Hepatocyte (in vitro differentiated cells): ENCODE measurements at regions not wholly inside any gene's neighbourhood (a gene's known extent, or its start where the extent isn't known, plus 50 kb on each side); places are given as distances from the start of the nearest gene placed in this dataset.

ENCODE experiments used
- DNase-seq: peaks from one replicate; pipeline ENCODE4 v3.0.0-alpha.2; 2016; ENCODE audit warnings: low spot score
- H2AFZ ChIP-seq: fragments of 200-600 bp; sonication (generic); 2 replicates; pipeline ENCODE4 v1.6.0; 2016; ENCODE audit warnings: antibody characterized with exemption, mild to moderate bottlenecking
- H3K27ac ChIP-seq: fragments of 200-600 bp; sonication (generic); 2 replicates; pipeline ENCODE4 v1.5.1; 2016; ENCODE audit warnings: mild to moderate bottlenecking
- H3K27me3 ChIP-seq: fragments of 200-600 bp; sonication (generic); 2 replicates; pipeline ENCODE4 v1.6.1; 2016
- H3K36me3 ChIP-seq: fragments of 200-600 bp; sonication (generic); replicated peaks from 2 replicates; pipeline ENCODE4 v1.5.1; 2016; ENCODE audit warnings: low read depth; ENCODE audit not compliant: insufficient read depth
- H3K4me1 ChIP-seq: fragments of 200-600 bp; sonication (generic); 2 replicates; pipeline ENCODE4 v1.5.1; 2016; ENCODE audit warnings: mild to moderate bottlenecking, moderate library complexity; ENCODE audit not compliant: insufficient read depth
- H3K4me2 ChIP-seq: fragments of 200-600 bp; sonication (generic); 2 replicates; pipeline ENCODE4 v1.6.0; 2016
- H3K4me3 ChIP-seq: fragments of 200-600 bp; sonication (generic); 2 replicates; pipeline ENCODE4 v1.5.1; 2016; ENCODE audit warnings: mild to moderate bottlenecking
- H3K79me2 ChIP-seq: fragments of 200-600 bp; sonication (generic); 2 replicates; pipeline ENCODE4 v1.6.0; 2017; ENCODE audit warnings: mild to moderate bottlenecking
- H3K9me2 ChIP-seq: fragments of 200-600 bp; sonication (generic); replicated peaks from 2 replicates; pipeline ENCODE4 v1.6.0; 2017; ENCODE audit warnings: mild to moderate bottlenecking; ENCODE audit not compliant: insufficient read depth
- H3K9me3 ChIP-seq: fragments of 200-600 bp; sonication (generic); 2 replicates; pipeline ENCODE4 v1.5.1; 2016; ENCODE audit warnings: low read depth, mild to moderate bottlenecking
- H4K20me1 ChIP-seq: fragments of 200-600 bp; sonication (generic); 2 replicates; pipeline ENCODE4 v1.6.0; 2016; ENCODE audit warnings: mild to moderate bottlenecking; ENCODE audit not compliant: insufficient read depth, poor library complexity, severe bottlenecking
- CTCF ChIP-seq: fragments of 200-600 bp; sonication (generic); IDR thresholded peaks from 2 replicates; pipeline ENCODE4 v1.5.1; 2016; ENCODE audit warnings: antibody characterized with exemption, mild to moderate bottlenecking; ENCODE audit not compliant: poor library complexity
- EZH2 ChIP-seq: fragments of 200-600 bp; sonication (generic); IDR thresholded peaks from 2 replicates; pipeline ENCODE4 v1.6.1; 2016; ENCODE audit warnings: antibody characterized with exemption, mild to moderate bottlenecking, borderline replicate concordance
- EZH2phosphoT487 ChIP-seq: fragments of 200-600 bp; sonication (generic); IDR thresholded peaks from one replicate; pipeline ENCODE4 v1.6.1; 2018; ENCODE audit warnings: antibody characterized with exemption, mild to moderate bottlenecking, low read depth, moderate library complexity; ENCODE audit not compliant: unreplicated experiment, severe bottlenecking
- WGBS: methylation state at CpG from one replicate; pipeline ENCODE4 v1.1.6; 2016; ENCODE audit warnings: low lambda C conversion rate; ENCODE audit errors: missing lambda C conversion rate; 5-methylcytosine and 5-hydroxymethylcytosine counted together

DNA sequence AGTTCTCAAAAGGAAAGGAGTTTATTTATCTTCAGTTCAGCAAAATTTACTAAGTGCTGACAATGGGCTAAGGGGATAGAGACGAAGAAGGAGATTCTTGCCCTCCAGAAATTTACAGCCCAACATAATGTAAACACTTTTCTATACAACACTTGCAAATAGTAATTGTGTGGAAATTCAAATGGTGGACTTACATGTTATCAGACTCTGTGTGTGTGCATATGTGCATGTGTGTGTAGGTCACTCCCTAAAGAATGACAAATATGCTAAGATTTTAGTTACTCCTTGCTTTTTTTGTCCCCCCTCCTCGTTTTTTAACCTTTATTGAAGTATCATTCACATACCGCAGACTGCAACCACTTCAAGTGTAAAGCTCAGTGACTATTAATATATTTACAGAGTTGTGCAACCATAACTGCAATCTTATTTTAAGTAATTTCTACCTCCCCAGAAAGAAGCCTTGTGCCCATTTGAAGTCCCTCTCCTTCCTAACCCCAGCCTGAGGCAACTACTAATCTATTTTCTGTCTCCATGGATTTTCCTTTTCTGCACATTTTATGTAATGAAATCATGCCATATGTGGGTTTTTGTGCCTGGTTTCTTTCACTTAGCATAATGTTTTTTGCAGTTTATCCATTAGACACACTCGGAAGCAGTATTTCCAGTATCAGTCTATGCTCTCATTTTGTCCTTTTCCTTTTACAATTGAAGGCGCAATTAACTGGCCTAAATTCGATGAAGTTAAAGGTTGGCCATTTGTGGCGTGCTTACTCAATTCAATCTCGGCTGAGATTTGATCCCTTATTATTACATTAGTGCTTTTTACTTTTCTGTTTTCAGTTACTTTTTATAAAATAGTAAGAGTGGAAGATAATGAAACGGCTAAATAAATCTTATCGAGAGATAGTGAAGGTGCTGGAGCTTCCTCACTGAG lies 318.4 kb downstream of the HAPSTR1 start:
- Histone ChIP-seq H3K27ac (no peak overlapping the region), H3K36me3 (no peaks in the 10 kb centered on the region), H3K4me1 (peaks cover 13% of the 10 kb centered on the region), H3K79me2 (no peaks in the 10 kb centered on the region), H4K20me1 (no peaks in the 10 kb centered on the region), H3K9me3 (no peaks in the 10 kb centered on the region), H3K4me3 (no peak overlapping the region), H3K27me3 (peaks cover 7% of the 10 kb centered on the region), H2AFZ (no peak overlapping the region), H3K9me2 (no peaks in the 10 kb centered on the region), H3K4me2 (no peak overlapping the region)
- WGBS: 56% methylated on average over 10 of the region's 10 CpGs
- TF ChIP-seq CTCF (no peak), EZH2 (no peak), EZH2phosphoT487 (no peak)
- no peak for DNase-seq

DNA sequence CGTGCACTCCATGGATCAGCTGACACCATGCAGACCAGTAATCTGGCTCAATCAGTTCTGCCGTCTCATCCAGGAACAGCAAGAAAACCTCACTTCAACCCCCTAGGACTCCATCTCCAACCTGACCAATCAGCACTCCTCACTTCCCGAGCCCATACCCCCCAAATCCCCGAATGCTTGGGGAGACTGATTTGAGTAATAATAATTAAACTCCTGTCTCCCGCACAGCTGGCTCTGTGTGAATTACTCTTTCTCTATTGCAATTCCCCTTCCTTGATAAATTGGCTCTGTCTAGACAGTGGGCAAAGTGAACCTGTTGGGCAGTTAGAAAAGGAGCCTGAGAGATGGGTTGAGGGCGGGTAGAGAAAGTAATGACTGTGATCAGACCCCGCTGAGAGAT lies 320.0 kb downstream of the HAPSTR1 start:
- Histone ChIP-seq H2AFZ (no peak overlapping the region), H3K27ac (no peak overlapping the region), H3K79me2 (no peaks in the 10 kb centered on the region), H3K4me1 (peaks cover 13% of the 10 kb centered on the region), H3K36me3 (no peaks in the 10 kb centered on the region), H4K20me1 (no peaks in the 10 kb centered on the region), H3K27me3 (peaks cover 7% of the 10 kb centered on the region), H3K9me2 (no peaks in the 10 kb centered on the region), H3K4me2 (no peak overlapping the region), H3K4me3 (no peak overlapping the region), H3K9me3 (no peaks in the 10 kb centered on the region)
- TF ChIP-seq EZH2 (no peak), CTCF (no peak), EZH2phosphoT487 (no peak)
- DNase-seq: no peak
- WGBS: 74% methylated on average over 7 of the region's 7 CpGs

GRCh38 chr16:9412031-9412914 lies 320.8 kb downstream of the HAPSTR1 start:
- Histone ChIP-seq H3K79me2 (no peaks in the 10 kb centered on the region), H2AFZ (no peak overlapping the region), H3K9me2 (no peaks in the 10 kb centered on the region), H4K20me1 (no peaks in the 10 kb centered on the region), H3K4me1 (peaks cover 13% of the 10 kb centered on the region), H3K9me3 (no peaks in the 10 kb centered on the region), H3K4me3 (no peak overlapping the region), H3K27me3 (peaks cover 7% of the 10 kb centered on the region), H3K36me3 (no peaks in the 10 kb centered on the region), H3K27ac (no peak overlapping the region), H3K4me2 (no peak overlapping the region)
- TF ChIP-seq CTCF (no peak), EZH2 (no peak), EZH2phosphoT487 (no peak)
- DNase-seq: no peak
- 76% methylated on average over 9 of the region's 9 CpGs for WGBS
